GM12874 (cell line): ENCODE measurements at regions not wholly inside any gene's neighbourhood (a gene's known extent, or its start where the extent isn't known, plus 50 kb on each side); places are given as distances from the start of the nearest gene placed in this dataset.

Experiments
- CTCF ChIP-seq: IDR thresholded peaks from 2 replicates; pipeline ENCODE4 v1.5.1; 2011; ENCODE audit warnings: low read depth, mild to moderate bottlenecking, control low read depth, low read length, moderate library complexity; ENCODE audit not compliant: insufficient read depth

- no peak for TF ChIP-seq CTCF
These were observed 150.1 kb upstream of the SFRP2 start for GRCh38 chr4:153938994-153939393.

GRCh38 chr4:153937289-153937688 is 148.4 kb upstream of the SFRP2 start:
- no peak for TF ChIP-seq CTCF

DNA sequence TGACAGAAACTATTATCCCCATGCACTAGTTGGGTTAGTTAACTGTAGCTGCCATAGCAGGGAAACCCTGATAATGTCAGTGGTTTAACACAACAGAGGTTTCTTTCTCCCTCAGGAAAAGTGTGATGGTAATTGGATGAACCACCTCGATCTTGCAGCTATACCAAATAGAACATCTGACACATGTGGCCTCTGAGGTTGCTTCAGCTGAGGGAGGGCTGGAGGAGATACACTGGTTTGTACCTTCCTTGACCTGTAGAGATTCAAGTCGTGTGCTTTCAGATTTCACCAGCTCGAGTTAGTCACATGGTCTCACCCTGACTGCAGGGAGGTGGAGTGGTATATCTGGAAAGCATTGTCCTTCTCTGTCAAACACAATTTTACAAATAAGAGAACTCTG is 147.2 kb upstream of the SFRP2 start:
- TF ChIP-seq CTCF: no peak

- no peak for TF ChIP-seq CTCF
These were observed 145.8 kb upstream of the SFRP2 start for GRCh38 chr4:153934688-153935017.

- TF ChIP-seq CTCF: no peak
These were observed 145.2 kb upstream of the SFRP2 start for GRCh38 chr4:153933915-153934687.

GRCh38 chr4:153931804-153932203 is 142.9 kb upstream of the SFRP2 start:
- no peak for TF ChIP-seq CTCF

DNA sequence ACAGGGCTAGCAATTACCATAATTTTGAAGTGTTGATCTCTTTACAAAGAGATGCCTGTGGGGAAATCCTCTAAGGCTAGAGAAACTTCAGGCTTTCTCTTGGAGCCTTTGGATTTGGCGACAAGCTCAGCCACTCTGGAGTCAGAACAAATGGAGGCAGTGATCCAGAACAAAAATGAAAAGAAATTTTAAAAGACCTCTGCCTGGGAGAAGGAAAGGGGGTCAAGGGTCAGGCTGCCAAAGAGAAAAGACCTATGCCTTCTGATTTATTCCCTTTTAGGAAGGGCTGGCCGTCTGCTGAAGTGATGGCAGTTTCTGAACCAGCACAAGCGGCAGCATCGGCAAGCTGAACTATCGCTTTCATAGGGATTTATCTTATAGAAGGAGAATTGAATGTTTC is 140.8 kb upstream of the SFRP2 start:
- no peak for TF ChIP-seq CTCF

DNA sequence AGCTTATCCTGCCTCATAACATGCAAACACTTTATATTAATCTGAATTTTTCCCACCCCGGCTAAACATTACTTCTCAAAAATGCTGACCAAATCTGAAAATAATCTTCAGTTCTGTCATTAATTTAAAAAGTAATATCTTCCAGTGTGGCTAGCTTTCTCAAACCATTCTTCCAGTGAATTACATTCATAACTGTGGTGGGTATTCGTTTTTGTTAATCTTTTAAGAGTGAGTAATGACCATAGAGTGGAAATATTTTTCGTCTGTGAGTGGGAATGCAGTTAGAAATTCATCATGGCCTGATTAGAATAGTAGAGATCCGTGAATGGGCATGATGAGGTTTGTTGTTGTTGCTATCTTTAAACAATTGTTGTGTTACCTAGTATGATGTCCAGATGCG is 138.6 kb upstream of the SFRP2 start:
- no peak for TF ChIP-seq CTCF
